Ramos (cell line): ENCODE measurements at regions not wholly inside any gene's neighbourhood (a gene's known extent, or its start where the extent isn't known, plus 50 kb on each side); places are given as distances from the start of the nearest gene placed in this dataset.

Experiments
- in situ Hi-C: fragments of 300-500 bp; cut with MboI; formaldehyde crosslinking; loops from one replicate; pipeline ENCODE4 v1.14.3; 2022; ENCODE audit warnings: low sequenced_read_pairs; ENCODE audit not compliant: unreplicated experiment

- in situ Hi-C loops: no loop called here
Measured at GRCh38 chr13:90974249-90974975, 373.1 kb upstream of the MIR17HG start.

DNA sequence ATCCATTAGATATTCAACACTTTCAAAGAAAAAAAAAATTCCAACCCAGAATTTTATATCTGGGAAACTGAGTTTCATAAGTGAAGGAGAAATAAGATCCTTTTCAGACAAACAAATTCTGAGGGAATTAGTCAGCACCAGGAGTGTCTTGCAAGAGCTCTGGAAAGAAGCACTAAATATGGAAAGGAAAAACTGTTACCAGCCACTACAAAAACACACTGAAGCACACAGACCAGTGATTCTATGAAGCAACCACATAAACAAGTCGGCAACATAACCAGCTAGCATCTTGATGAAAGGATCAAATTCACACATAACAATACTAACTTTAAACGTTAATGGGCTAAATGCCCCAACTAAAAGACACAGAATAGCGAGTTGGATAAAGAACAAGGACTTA is 368.4 kb upstream of the MIR17HG start:
- in situ Hi-C loops: no loop called here

DNA sequence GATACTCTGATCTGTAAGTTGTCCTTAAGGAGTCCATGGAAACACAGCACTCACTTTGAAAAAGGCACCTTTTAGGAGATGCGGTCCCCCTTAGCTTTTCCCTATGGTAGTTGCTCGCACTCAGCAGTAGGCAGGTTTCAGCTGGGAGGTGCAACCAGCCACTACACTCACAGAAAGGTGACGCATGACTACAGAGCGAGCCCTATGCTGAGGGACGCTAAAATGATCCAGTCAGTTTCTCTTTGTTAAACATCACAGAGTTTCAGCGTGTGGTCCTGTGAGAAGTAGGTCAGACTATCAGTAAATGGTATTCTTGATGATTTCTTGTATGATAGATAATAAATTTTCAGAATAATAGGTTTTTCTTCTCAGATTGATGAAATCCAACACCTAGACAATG is 362.7 kb upstream of the MIR17HG start:
- in situ Hi-C loops: no loop called here

DNA sequence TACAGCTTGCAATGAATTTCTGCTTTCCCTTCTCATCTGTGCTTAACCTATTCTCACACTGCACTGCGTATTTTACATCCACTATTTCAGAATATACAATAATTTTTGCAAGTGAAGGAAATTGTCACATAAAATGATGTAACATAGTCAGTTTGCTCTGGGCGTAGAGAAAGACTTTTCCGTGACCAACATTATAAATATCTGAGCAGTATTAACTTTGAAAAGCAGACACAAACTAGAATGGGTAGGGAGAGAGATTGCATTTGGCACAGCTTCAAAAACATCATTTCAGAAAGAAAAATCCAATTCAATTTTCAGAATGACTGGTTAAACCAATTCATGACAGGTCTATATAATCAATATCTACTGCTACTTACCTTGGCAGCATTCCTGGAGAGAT is 352.5 kb upstream of the MIR17HG start:
- in situ Hi-C loops: no loop called here

GRCh38 chr13:90995614-90996013 is 351.9 kb upstream of the MIR17HG start:
- in situ Hi-C loops: no loop called here

GRCh38 chr13:90997951-90998350 is 349.5 kb upstream of the MIR17HG start:
- in situ Hi-C loops: no loop called here

DNA sequence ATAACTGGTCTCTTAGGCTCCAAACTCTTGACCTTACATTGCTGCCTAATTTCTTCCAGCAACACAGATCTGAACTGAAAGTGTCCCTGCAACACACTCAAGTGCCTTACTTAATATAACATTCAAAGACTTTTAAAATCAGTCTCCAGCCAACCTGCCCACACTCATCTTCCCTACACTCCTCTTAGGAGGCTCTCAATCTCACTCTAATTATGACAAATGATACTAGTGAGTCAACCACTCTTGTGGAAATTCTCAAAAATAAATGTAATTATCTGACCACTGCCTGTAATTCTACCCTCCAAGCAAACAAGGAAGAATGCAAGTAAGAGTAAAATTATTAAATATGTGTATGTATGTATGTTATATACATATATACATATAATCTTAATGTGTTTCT is 348.1 kb upstream of the MIR17HG start:
- in situ Hi-C loops: no loop called here

DNA sequence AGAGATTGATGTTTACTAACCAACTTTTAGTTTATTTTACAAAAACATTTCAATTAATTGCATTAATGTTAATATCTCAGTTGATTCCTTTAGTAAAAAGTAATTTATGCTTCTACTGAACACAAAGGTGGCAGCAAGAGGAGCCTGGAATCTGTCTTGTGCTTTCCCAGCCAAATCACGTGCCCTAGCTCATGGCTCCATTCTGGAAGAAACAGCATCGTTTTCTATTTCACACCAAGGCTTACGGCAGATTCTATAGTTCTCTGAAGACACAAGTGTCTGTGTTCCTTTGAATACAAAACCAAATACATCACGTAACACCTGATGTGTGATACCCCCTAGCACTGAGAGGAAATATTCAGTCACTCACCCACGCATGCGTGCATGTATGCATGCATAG is 346.1 kb upstream of the MIR17HG start:
- in situ Hi-C loops: no loop called here

DNA sequence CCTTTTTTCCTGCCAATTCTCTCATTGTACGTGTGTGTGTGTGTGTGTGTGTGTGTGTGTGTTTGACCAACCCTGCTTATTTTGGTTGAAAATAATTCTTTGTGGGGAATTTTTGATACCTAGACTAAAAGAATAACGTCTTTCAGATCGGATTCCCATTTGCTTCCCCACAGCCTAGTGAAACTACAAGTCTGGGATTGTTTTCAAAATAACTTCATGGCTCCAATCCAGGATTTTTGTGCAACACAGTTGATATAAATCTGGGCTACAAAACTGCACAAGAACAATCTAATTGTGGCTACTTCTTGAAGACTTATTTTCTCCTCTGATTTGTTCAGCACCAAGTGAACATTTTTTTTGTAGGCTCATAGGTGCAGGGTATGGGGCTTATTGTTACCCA is 332.8 kb upstream of the MIR17HG start:
- in situ Hi-C loops: no loop called here

- in situ Hi-C loops: no loop called here
Measured at GRCh38 chr13:91017031-91017668, 330.3 kb upstream of the MIR17HG start.

DNA sequence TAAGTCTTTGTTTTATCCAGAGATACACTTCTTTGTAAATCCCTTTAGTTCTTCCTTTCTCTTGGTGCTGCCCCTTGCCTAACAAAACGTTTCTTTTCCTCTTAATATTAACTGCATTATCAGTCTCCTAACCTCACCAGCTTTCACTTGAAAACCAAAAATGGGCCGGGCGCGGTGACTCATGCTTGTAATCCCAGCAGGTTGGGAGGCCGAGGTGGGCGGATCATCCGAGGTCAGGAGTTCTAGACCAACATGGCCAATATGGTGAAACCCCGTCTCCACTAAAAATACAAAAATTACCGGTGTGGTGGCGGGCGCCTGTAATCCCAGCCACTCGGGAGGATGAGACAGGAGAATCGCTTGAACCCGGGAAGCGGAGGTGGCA is 329.8 kb upstream of the MIR17HG start:
- in situ Hi-C loops: no loop called here

GRCh38 chr13:91020461-91021034 is 326.9 kb upstream of the MIR17HG start:
- in situ Hi-C loops: no loop called here

- in situ Hi-C loops: no loop called here
Measured at GRCh38 chr13:91024157-91024792, 323.2 kb upstream of the MIR17HG start.

DNA sequence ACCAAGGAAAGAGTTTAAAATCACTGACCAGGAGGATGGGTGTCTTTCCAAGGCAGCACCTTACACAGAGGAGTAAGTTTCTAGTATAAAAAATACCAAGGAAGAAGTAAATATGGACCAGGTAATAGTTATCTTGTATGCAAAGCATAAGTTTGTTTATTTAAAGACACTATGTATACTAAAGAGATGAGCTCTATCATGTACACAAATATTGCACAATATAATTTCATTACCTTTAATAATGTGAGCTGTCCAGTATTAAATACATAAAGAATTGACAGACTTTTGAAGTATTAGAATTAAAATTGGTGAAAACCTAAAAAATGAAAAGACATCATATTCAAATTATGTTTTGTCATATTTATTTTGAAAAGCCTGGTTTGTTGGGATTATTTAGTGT is 322.0 kb upstream of the MIR17HG start:
- in situ Hi-C loops: no loop called here

- in situ Hi-C loops: no loop called here
Measured at GRCh38 chr13:91031508-91031907, 316.0 kb upstream of the MIR17HG start.

DNA sequence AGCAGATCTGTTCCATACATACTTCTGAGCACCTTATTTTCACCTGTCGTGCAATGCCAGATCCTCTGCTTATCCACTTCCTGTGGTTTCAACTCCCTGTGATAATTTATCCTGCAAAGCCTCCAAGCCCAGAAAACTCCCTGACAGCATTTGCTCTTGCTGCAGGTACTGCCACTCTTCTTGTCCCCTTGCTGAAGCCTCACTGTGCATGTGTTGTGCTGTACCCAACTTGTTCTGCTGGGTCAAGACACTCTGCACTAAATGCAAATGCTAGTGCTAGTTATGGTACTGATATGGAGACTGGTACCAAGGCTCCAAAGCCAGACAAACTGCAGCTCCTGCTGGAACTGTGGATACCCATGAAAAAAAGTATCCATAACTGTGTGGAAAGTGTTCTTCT is 315.4 kb upstream of the MIR17HG start:
- in situ Hi-C loops: no loop called here

- in situ Hi-C loops: no loop called here
Measured at GRCh38 chr13:91036886-91037285, 310.6 kb upstream of the MIR17HG start.

DNA sequence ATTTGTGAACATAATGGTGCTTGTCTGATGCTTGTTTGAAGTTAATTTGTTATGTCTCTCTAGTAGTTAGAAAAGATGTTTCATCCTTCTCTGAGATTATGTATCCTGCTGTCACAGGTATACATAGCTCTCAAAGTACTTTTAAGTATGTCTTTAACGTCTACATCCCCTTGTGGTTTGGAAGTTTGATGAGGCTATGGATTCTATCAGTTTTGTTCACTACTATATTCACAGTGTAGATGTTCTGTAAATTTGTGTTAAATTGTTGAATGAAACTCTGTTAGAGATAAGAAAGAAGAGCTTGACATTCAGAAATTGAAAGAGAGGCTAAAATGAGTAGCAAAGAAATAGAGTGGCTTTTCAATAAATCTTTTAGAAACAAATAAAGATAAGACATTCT is 304.6 kb upstream of the MIR17HG start:
- in situ Hi-C loops: no loop called here

- in situ Hi-C loops: no loop called here
Measured at GRCh38 chr13:91045351-91046034, 302.0 kb upstream of the MIR17HG start.

DNA sequence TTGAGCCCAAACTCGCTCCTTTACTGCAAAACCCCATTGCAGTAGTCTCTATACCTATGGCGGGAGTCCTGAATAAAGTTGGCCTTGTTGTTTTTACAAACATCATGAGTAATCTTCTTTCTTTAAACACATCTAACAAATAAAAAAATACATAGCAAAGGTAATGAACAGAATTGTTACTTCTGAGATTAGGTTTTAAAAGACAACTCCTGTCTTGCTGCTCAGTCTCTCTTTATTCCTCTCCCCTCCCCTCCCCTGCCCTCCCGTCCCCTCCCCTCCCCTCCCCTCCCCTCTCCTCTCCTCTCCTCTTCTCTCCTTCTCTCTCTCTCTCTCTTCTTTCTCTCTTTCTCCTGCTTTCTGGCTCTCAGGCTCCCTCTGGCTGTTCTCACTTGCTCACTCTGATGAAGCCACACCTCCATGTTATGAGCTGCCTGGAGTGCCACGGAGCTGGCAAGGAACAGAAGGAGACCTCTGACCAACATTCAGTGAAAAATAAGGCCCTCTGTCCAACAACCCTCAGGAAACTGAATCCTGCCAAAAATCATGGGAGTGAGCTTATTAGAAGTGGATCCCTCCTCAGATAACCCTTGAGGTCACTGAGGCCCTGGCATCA is 300.7 kb upstream of the MIR17HG start:
- in situ Hi-C loops: no loop called here
